Mesothelial cell of epicardium (in vitro differentiated cells): ENCODE measurements at regions not wholly inside any gene's neighbourhood (a gene's known extent, or its start where the extent isn't known, plus 50 kb on each side); places are given as distances from the start of the nearest gene placed in this dataset.
A peak's percentile ranks its signal among the peaks of the same experiment; 100 is the strongest.

Experiments
- DNase-seq, 2 experiments: peaks; one replicate each; pipeline ENCODE4 v3.0.0; 2021; ENCODE audit warnings: low spot score in 2 of 2; ENCODE audit not compliant: unreplicated experiment in 2 of 2
- H3K27ac Mint-ChIP-seq: 2 replicates; pipeline ENCODE4 v1.8.0; 2021; ENCODE audit warnings: mixed read lengths
- H3K27me3 Mint-ChIP-seq: 2 replicates; pipeline ENCODE4 v1.8.0; 2021; ENCODE audit warnings: low read depth, mixed read lengths
- H3K36me3 Mint-ChIP-seq: 2 replicates; pipeline ENCODE4 v1.8.0; 2021; ENCODE audit warnings: mixed read lengths
- H3K4me1 Mint-ChIP-seq: 2 replicates; pipeline ENCODE4 v1.8.0; 2021; ENCODE audit warnings: mixed read lengths
- H3K4me3 Mint-ChIP-seq: 2 replicates; pipeline ENCODE4 v1.8.0; 2021; ENCODE audit warnings: mild to moderate bottlenecking, moderate library complexity, mixed read lengths
- H3K9me3 Mint-ChIP-seq: 2 replicates; pipeline ENCODE4 v1.8.0; 2021; ENCODE audit warnings: mixed read lengths
- CTCF ChIP-seq: fragments of 200-600 bp; sonication (generic); IDR thresholded peaks from one replicate; pipeline ENCODE4 v1.5.0; 2021; ENCODE audit warnings: antibody characterized with exemption; ENCODE audit not compliant: unreplicated experiment

GRCh38 chr4:123497340-123497739 is 100.7 kb downstream of the SPRY1 start:
- Mint-ChIP-seq H3K27me3 (no peaks in the 10 kb centered on the region), H3K9me3 (peaks cover 22% of the 10 kb centered on the region), H3K4me3 (no peak overlapping the region), H3K36me3 (peaks cover 4% of the 10 kb centered on the region), H3K4me1 (peaks cover 12% of the 10 kb centered on the region), H3K27ac (no peak overlapping the region)
- no peak for DNase-seq
- no peak for TF ChIP-seq CTCF

GRCh38 chr4:123501733-123502132 is 105.1 kb downstream of the SPRY1 start:
- peaks cover 26% of the 10 kb centered on the region for H3K4me1 Mint-ChIP-seq
- H3K27ac Mint-ChIP-seq = peak overlapping the region; percentile 18
- H3K4me3 Mint-ChIP-seq = no peak overlapping the region
- TF ChIP-seq CTCF = no peak
- H3K36me3 Mint-ChIP-seq = peaks cover 4% of the 10 kb centered on the region
- H3K9me3 Mint-ChIP-seq = peaks cover 22% of the 10 kb centered on the region
- no peaks in the 10 kb centered on the region for H3K27me3 Mint-ChIP-seq
- no peak for DNase-seq

- Mint-ChIP-seq H3K4me1 (peaks cover 26% of the 10 kb centered on the region), H3K36me3 (peaks cover 4% of the 10 kb centered on the region), H3K27ac (no peak overlapping the region), H3K27me3 (no peaks in the 10 kb centered on the region), H3K4me3 (no peak overlapping the region), H3K9me3 (peaks cover 12% of the 10 kb centered on the region)
- no peak for TF ChIP-seq CTCF
- DNase-seq = no peak
These were observed 107.2 kb downstream of the SPRY1 start for GRCh38 chr4:123503698-123504363.

GRCh38 chr4:123505095-123506010 is 108.8 kb downstream of the SPRY1 start:
- peaks cover 26% of the 10 kb centered on the region for H3K4me1 Mint-ChIP-seq
- TF ChIP-seq CTCF = no peak
- H3K4me3 Mint-ChIP-seq = peak overlapping the region; percentile 80
- H3K9me3 Mint-ChIP-seq = peaks cover 7% of the 10 kb centered on the region
- no peaks in the 10 kb centered on the region for H3K27me3 Mint-ChIP-seq
- no peaks in the 10 kb centered on the region for H3K36me3 Mint-ChIP-seq
- peak overlapping the region; percentile 95 for H3K27ac Mint-ChIP-seq
- DNase-seq = peak; percentile 32 to 67

- no peaks in the 10 kb centered on the region for H3K9me3 Mint-ChIP-seq
- H3K27ac Mint-ChIP-seq = peak overlapping the region; percentile 91
- no peak for DNase-seq
- H3K27me3 Mint-ChIP-seq = no peaks in the 10 kb centered on the region
- peaks cover 26% of the 10 kb centered on the region for H3K4me1 Mint-ChIP-seq
- no peak for TF ChIP-seq CTCF
- H3K36me3 Mint-ChIP-seq = no peaks in the 10 kb centered on the region
- H3K4me3 Mint-ChIP-seq = peak overlapping the region; percentile 80
These were observed 109.6 kb downstream of the SPRY1 start for GRCh38 chr4:123506011-123506695.
